Loucy (cell line): ENCODE measurements at regions not wholly inside any gene's neighbourhood (a gene's known extent, or its start where the extent isn't known, plus 50 kb on each side); places are given as distances from the start of the nearest gene placed in this dataset.

Experiments used
- H2AFZ ChIP-seq: fragments of 200-600 bp; sonication (generic); 2 replicates; pipeline ENCODE4 v1.6.0; 2016; ENCODE audit warnings: antibody characterized with exemption, mild to moderate bottlenecking, low read length, moderate library complexity
- H3F3A ChIP-seq: fragments of 200-600 bp; 2 replicates; pipeline ENCODE4 v1.6.0; 2016; ENCODE audit warnings: antibody characterized with exemption, low read depth, mild to moderate bottlenecking
- H3K27me3 ChIP-seq: fragments of 200-600 bp; sonication (generic); 2 replicates; pipeline ENCODE4 v1.6.1; 2014; ENCODE audit warnings: low read length, mild to moderate bottlenecking; ENCODE audit not compliant: insufficient read depth, poor library complexity, severe bottlenecking
- H3K36me3 ChIP-seq: fragments of 200-600 bp; sonication (generic); 2 replicates; pipeline ENCODE4 v1.6.1; 2016; ENCODE audit warnings: low read length; ENCODE audit not compliant: insufficient read depth
- H3K4me1 ChIP-seq: fragments of 200-600 bp; sonication (generic); 2 replicates; pipeline ENCODE4 v1.5.1; 2014; ENCODE audit warnings: low read length, mild to moderate bottlenecking; ENCODE audit not compliant: insufficient read depth, poor library complexity, severe bottlenecking
- H3K4me2 ChIP-seq: fragments of 200-600 bp; sonication (generic); 2 replicates; pipeline ENCODE4 v1.6.0; 2014; ENCODE audit warnings: antibody characterized with exemption, low read length, low read depth, mild to moderate bottlenecking; ENCODE audit not compliant: poor library complexity, severe bottlenecking
- H3K4me3 ChIP-seq: fragments of 200-600 bp; sonication (generic); 2 replicates; pipeline ENCODE4 v1.5.1; 2014; ENCODE audit warnings: low read length, mild to moderate bottlenecking, mixed read lengths; ENCODE audit not compliant: poor library complexity, severe bottlenecking
- H3K79me2 ChIP-seq: fragments of 200-600 bp; sonication (generic); 2 replicates; pipeline ENCODE4 v1.6.1; 2014; ENCODE audit warnings: low read length; ENCODE audit not compliant: insufficient read depth
- H3K9ac ChIP-seq: fragments of 200-600 bp; sonication (generic); 2 replicates; pipeline ENCODE4 v1.6.0; 2014; ENCODE audit warnings: mild to moderate bottlenecking, low read depth, low read length, moderate library complexity; ENCODE audit not compliant: poor library complexity, severe bottlenecking
- H3K9me2 ChIP-seq: fragments of 200-600 bp; sonication (generic); replicated peaks from 2 replicates; pipeline ENCODE4 v1.6.1; 2016; ENCODE audit warnings: low read depth, low read length, mixed read lengths
- H3K9me3 ChIP-seq: fragments of 200-600 bp; sonication (generic); 2 replicates; pipeline ENCODE4 v1.6.1; 2014; ENCODE audit warnings: mild to moderate bottlenecking, antibody characterized with exemption, low read length, low read depth; ENCODE audit not compliant: insufficient read depth
- H4K20me1 ChIP-seq: fragments of 200-600 bp; sonication (generic); 2 replicates; pipeline ENCODE4 v1.6.0; 2014; ENCODE audit warnings: antibody characterized with exemption, low read length, mild to moderate bottlenecking; ENCODE audit not compliant: insufficient read depth, poor library complexity, severe bottlenecking
- CTCF ChIP-seq: fragments of 200-600 bp; sonication (generic); conservative IDR thresholded peaks from 2 replicates; pipeline ENCODE4 v1.5.1; 2014; ENCODE audit warnings: mild to moderate bottlenecking, antibody characterized with exemption, low read length
- EZH2phosphoT487 ChIP-seq: fragments of 200-600 bp; IDR thresholded peaks from 2 replicates; pipeline ENCODE4 v1.6.1; 2018; ENCODE audit warnings: antibody characterized with exemption, mild to moderate bottlenecking, moderate library complexity, borderline replicate concordance

DNA sequence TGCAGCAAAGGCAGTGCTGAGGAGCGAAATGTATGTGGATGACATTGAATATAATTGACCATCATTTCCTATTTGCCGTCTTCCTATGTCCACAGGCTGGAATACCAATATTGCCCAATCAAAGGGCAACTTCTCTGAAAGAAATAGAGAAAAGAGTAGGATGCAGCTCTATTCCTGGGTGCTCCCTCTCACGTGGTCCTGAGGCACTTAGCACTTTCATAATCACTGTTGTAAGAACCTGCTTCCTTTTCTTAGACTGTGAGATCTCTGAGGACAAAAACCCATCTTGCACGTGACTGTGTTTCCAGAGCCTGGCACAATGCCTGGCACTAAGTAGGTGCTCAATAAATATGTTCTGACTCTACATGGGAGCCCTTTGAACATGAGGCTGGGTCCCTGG lies 122.7 kb upstream of the CPM start:
- H3K4me1 ChIP-seq = no peaks in the 10 kb centered on the region
- no peaks in the 10 kb centered on the region for H3K9me2 ChIP-seq
- H3K27me3 ChIP-seq = peaks cover 4% of the 10 kb centered on the region
- H2AFZ ChIP-seq = no peak overlapping the region
- H4K20me1 ChIP-seq = no peaks in the 10 kb centered on the region
- no peak overlapping the region for H3K4me3 ChIP-seq
- H3K9ac ChIP-seq = no peak overlapping the region
- H3K79me2 ChIP-seq = no peaks in the 10 kb centered on the region
- no peaks in the 10 kb centered on the region for H3K36me3 ChIP-seq
- TF ChIP-seq EZH2phosphoT487 = no peak
- no peak for TF ChIP-seq CTCF
- no peak overlapping the region for H3K4me2 ChIP-seq
- H3F3A ChIP-seq = no peaks in the 10 kb centered on the region
- no peaks in the 10 kb centered on the region for H3K9me3 ChIP-seq

DNA sequence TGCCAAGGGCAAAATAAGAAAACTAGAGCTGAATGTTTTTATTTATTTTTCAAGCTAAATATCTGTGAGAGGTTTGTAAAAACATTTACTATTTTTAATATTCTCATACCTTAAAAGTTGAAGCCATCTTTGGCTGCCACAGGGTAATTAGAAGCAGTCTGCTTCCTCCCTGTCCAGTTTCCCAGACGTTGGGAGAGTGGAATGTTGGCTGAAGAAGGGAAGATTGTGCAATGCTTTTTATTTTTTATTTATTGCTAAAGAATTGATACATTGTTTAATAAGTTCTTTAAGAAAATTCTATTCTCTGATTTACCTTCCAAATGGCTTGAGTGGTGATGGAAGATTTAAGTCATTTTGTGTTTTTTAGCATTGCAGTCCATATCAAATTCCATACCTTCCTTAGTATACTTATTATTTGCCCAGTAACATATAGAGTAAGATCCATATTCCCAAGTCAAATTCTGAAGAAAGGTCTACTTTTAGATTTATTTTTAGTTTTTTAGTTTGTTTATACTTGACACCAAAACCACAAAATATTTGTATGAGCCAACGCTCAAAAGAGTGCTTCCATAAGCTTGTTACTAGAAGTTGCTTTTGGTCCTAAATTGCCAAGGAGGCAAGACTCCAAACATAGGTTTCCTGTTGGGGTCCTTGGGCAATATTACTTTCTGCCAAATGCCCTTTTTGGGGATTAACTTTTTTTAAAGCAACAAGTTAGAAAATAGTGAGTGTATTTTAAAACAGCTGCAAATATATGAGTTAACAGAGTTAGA lies 124.0 kb upstream of the CPM start:
- H3K9me3 ChIP-seq = no peaks in the 10 kb centered on the region
- TF ChIP-seq EZH2phosphoT487 (no peak), CTCF (no peak)
- H3K79me2 ChIP-seq = no peaks in the 10 kb centered on the region
- H4K20me1 ChIP-seq = no peaks in the 10 kb centered on the region
- H3K4me3 ChIP-seq = no peak overlapping the region
- H3K9ac ChIP-seq = no peak overlapping the region
- no peaks in the 10 kb centered on the region for H3K9me2 ChIP-seq
- no peaks in the 10 kb centered on the region for H3K4me1 ChIP-seq
- no peak overlapping the region for H2AFZ ChIP-seq
- H3K36me3 ChIP-seq = no peaks in the 10 kb centered on the region
- peaks cover 4% of the 10 kb centered on the region for H3K27me3 ChIP-seq
- H3K4me2 ChIP-seq = no peak overlapping the region
- H3F3A ChIP-seq = no peaks in the 10 kb centered on the region

DNA sequence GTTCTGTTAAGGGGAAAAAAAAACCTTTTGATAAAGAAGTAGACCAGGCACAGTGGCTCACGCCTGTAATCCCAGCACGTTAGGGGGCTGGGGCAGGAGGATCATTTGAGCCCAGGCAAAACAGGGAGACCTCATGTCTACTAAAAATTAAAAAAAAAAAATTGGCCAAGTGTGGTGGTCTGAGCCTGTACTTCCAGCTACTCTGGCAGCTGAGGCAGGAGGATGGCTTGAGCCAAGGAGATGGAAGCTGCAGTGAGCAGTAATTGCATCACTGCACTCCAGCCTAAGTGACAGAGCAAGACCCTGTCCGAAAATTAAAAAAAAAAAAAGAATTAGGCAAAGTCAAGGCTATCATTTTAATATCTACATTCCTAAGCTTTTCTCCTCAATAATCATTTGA lies 124.8 kb upstream of the CPM start:
- Histone ChIP-seq H3K27me3 (peaks cover 4% of the 10 kb centered on the region), H3K9me2 (no peaks in the 10 kb centered on the region), H3K9ac (no peak overlapping the region), H3K4me1 (no peaks in the 10 kb centered on the region), H3F3A (no peaks in the 10 kb centered on the region), H3K4me3 (no peak overlapping the region), H3K79me2 (no peaks in the 10 kb centered on the region), H3K4me2 (no peak overlapping the region), H3K36me3 (no peaks in the 10 kb centered on the region), H4K20me1 (no peaks in the 10 kb centered on the region), H2AFZ (no peak overlapping the region), H3K9me3 (no peaks in the 10 kb centered on the region)
- TF ChIP-seq CTCF (no peak), EZH2phosphoT487 (no peak)
